Skeletal muscle cell (primary cell): ENCODE measurements at regions not wholly inside any gene's neighbourhood (a gene's known extent, or its start where the extent isn't known, plus 50 kb on each side); places are given as distances from the start of the nearest gene placed in this dataset.

Source experiments
- DNase-seq: peaks from one replicate; pipeline ENCODE4 v3.0.0-alpha.2; 2010; ENCODE audit warnings: low read depth
- H3K4me3 ChIP-seq: 2 replicates; pipeline ENCODE4 v1.5.1; 2011; ENCODE audit warnings: low read depth, mild to moderate bottlenecking, control low read depth, low read length, moderate library complexity

DNA sequence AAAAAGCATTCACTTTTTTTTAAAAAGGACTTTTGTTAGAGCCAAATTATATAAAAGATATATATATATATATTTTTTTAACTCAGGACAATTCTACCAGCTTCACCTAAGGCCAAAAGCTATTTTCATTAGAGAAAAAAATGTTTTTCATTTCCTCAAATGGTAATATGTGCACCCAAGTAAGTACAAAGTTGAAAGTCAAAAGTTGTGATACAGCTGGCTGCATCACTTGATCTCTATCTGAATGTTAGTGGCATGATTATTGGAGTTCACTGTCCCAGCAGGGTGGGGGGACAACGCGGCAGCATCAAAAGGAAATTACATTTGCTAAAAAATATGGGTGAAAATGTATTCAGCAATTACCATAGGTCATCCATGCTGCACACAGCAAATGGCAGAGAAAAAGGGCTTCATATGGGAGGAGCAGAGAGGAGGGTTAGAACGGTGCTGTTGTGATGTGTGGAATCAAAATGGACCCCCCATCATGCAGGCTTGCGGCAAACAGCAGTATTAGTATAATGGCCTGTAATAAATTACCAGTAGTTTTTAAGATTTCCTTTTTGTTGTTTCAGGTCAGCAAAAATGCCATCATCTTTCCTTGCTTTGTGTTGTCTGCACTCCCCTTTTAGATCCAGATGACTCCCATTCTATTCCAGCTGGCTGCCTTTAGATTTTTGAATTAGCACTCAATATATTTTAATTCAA lies 253.7 kb downstream of the MAT2B start:
- H3K4me3 ChIP-seq = no peak overlapping the region
- DNase-seq = no peak

DNA sequence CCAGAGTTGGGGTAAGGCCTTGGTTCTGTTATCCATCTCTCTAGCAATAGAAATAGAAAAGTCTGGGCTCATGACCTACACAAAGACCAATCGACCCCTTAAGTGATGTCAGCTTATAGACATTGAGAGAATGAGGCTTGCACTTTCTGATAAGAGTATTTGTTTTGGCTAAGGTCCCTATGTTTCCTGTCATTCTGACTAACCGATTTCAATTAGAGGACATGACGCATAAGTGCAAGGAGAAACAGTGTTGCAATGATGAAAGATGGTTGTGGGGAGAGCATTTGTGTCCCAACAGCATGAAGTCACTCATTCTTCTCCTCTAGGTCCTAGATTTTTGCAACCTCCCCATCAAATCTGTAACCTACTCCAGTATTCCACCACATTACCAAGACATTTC lies 255.1 kb downstream of the MAT2B start:
- no peak overlapping the region for H3K4me3 ChIP-seq
- peak; percentile 97 for DNase-seq

DNA sequence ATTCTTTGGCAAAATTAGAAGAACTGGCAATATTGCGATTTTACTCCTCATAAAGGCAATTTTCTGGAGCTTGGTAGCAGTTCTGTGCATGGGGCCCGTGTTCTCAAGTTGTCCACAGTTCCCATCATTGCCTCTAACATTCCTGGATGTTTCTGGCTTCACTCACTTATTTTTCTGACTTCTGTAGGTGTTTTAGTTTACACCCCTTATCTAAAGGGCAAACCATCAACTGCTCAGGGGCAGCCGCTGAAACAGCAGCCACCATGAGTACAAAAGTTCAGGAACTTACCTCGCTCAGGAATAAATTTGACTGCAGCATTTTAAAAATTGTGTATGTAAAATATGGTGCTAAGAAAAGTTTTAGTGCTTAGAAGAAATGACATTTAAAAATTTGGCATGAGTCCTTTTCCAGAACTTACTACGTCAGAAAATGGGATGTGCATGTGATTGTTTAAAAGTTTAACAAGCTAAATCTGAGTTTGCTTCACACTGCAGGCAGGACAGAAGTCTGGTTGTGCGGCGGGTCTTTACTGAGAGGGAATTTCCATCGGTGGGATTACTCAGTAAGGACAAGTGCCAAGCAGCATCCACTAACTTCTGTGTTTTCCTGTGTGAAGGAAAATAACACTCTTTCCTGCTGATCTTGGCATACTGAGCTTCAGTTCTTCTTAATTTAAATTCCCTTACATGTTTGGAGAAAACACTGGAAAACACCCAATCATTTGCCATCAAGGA lies 261.7 kb downstream of the MAT2B start:
- H3K4me3 ChIP-seq = no peak overlapping the region
- no peak for DNase-seq

DNA sequence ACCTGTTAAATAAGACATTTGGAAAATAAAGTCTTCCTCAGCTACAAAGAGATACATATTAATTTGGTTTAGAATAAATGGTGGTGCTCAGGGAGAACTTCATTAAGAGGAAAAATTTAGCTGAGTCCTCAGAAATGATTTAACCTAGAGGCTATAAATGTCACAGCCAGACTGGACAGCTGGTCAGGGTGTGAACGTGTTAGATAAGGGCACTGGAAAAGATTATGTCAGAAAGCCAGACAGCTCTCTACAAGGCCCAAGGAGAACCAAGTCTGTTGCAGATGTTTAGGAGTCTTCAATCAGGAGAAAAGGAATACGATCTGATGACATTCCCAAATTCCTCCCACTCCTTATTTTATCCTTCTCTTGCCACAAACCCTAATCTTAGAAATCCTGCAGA lies 265.2 kb downstream of the MAT2B start:
- DNase-seq = no peak
- H3K4me3 ChIP-seq = no peak overlapping the region

DNA sequence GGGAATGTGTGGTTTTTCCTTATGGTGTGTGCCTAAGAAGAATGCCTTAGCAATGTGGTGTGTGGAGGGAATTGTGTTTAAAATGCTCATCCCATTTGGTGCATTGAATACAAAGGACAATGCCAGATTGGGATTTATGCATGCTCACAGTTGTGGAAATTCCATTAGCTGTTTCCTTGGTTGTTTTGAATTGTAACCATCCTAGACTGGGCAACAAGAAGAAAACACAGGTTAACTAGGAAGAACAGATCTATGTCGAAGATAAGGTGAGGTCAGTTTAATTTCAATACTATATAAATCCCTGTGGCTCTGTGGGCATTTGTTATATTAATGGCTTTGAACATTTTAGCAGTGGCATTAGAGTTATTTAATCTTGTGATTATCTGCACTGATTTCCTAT lies 266.8 kb downstream of the MAT2B start:
- H3K4me3 ChIP-seq = no peak overlapping the region
- no peak for DNase-seq

DNA sequence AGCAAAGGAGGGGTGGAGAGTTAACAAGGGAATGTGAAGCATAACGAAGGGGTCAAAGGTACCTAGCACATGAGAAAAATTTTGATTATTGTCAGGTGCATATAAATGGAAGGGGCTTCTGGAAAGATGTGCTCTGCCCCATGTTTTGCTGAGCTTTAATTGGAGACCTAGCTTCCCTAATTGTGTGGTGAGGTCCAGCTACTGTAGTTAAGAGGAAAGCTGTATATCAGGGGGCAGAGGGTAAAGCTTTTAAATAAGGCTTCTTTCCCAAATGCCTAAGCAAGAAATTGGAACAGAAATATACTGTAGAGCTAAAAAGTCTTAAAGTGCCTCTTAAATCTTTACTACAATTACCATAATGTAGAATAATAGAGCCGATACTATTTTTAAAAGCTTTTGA lies 267.2 kb downstream of the MAT2B start:
- DNase-seq = no peak
- H3K4me3 ChIP-seq = no peak overlapping the region

DNA sequence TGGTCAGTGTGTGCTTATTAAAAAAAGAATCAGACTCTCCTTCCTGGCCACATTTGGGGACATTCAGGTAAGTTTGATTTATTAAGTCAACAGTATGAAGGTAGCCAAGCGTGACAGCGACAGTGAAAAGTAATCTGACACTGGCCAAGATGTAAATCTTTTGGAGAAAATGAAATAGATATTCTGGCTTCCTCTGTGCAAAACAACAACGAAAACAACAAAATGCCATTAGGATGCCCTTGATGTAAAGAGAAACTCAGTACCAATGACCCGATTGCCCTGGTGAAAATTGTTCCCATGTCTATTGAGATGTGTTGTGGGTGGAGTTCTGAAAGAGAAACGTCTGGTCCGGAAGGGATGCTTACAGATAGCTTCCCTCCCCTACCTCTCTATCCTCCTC lies 267.8 kb downstream of the MAT2B start:
- DNase-seq = no peak
- no peak overlapping the region for H3K4me3 ChIP-seq

DNA sequence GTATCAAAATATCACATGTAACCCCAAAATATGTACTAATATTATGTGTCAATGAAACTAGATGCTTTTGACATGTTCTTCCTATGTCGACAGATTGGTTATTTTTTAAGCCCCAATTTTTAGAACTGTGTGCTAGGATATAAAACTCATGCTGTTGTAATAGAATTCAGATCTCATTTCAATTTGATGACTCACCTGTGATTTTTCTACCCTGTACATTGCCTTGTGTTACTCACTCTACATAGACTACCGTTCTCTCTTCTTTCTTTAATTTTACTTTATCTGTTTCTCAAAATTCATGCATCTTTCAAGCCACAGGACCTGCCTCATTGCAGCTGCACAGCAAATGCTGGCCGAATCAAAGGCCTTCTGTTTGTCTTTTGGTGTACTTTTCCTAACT lies 284.5 kb downstream of the MAT2B start:
- peak; percentile 27 for DNase-seq
- no peak overlapping the region for H3K4me3 ChIP-seq

DNA sequence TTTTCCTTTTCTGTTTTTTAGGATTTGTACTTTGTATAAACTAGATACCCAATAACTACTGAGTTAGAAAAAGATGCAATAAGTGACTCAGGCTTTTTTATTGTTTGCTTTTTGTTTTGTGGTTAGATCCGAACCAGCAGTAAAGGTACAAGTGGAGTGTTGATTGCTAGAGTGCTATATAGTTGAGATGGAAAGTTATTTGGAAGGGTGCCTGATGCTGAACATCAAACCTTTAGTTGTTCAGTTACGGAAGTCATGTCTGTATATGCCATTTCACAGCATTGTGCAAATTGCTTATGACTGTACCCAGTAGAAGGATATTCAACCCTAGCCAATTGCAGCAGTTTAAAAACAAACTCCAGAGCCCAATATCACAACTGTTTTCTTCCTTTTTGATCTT lies 285.1 kb downstream of the MAT2B start:
- H3K4me3 ChIP-seq = no peak overlapping the region
- peak; percentile 49 for DNase-seq

DNA sequence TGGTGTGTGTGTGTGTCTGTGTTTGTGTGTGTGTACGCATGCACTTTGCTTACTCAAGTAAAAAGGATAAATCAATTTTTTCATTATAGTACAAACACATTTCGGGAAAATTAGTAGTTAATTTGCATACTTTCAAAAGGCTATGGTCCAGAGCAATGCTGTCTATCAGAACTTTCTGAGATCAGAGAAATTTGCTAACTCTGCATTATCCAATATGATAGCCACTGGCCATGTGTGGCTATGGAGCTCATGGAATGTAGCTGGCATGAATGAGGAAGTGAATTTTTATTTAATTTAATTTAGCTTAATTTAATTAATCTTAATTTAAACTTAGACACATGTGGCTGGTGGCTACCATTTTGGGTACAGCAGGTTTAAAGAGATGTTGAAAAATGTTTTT lies 289.6 kb downstream of the MAT2B start:
- no peak for DNase-seq
- H3K4me3 ChIP-seq = no peak overlapping the region

DNA sequence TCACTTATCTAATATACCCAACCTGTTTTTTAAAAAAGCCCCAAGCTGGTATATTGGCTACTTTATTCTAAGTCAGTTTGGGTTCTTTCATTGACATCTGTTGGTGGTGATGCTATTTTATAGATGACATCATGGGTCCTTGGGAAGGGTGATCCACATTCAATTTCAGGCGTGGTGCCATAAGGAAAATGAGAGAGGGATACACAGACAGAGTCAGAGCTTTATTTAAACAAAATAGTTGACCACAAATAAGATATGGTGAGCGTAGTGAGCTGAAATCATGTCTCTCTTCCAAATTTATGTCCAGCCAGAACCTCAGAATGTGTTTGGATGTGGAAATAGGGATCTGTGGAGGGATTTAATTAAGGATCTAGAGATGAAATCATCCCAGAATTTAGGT lies 302.4 kb downstream of the MAT2B start:
- no peak for DNase-seq

DNA sequence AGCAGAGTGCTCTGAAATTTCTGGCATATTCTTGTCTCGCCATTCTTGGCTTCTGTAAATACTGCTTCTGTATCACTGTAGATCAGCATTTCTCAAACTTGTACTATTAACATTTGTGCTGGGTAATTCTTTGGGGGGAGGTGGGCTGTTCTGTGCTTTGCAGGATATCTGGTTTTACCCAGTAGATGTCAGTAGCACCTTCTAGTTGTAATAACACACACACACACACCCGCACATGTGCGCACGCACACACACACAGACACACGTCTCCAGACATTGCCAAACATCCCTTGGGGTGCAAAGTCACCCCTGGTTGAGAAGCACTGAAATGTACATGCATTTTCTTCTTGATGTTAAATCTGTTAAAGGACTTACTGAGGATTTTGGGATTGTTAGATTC lies 304.1 kb downstream of the MAT2B start:
- no peak for DNase-seq
- H3K4me3 ChIP-seq = no peak overlapping the region

More for the DNA sequence above, 302.4 kb downstream of the MAT2B start:
- H3K4me3 ChIP-seq = no peak overlapping the region

DNA sequence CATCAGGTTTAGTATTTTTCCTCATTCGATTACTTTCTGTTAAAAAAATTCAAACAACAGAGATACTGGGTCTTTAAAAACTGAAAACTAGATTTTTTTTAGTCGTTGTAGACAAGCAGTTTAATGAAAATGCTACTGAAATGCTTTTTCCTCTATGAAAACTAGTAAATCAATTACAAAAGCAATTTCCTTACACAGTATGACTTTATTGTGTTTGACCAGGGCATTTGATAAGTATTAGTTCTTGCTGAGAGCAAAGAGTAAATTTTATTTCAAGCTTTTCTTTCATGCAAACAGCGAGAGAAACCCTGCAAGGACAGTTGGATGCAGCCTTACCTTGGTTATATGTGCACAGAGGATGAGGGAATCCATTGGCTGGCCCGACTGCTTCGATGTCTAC lies 308.5 kb downstream of the MAT2B start:
- no peak overlapping the region for H3K4me3 ChIP-seq
- no peak for DNase-seq

DNA sequence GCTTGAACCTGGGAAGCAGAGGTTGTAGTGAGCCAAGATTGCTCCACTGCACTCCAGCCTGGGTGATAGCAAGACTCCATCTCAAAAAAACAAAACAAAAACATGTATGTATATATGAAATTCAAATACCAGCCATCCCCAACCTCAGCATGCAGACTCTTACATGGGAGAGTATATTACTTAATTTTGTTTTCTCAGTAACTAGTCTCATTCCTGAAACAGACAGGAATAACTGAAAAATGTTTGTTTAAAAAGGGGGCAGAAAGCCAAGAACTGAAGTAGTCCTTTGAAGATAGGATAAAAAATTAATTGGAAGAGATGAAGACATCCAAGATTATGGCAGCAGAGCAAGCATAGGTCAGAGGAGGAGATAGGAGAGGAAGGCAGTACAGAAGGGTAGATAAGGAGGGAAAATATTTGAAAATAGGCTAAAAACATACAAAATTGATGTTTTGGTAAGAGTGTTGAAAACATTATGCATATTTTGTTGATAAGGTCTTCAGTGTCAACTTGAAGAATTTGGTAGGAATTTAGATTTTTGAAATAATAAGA lies 309.9 kb downstream of the MAT2B start:
- H3K4me3 ChIP-seq = no peak overlapping the region
- no peak for DNase-seq

DNA sequence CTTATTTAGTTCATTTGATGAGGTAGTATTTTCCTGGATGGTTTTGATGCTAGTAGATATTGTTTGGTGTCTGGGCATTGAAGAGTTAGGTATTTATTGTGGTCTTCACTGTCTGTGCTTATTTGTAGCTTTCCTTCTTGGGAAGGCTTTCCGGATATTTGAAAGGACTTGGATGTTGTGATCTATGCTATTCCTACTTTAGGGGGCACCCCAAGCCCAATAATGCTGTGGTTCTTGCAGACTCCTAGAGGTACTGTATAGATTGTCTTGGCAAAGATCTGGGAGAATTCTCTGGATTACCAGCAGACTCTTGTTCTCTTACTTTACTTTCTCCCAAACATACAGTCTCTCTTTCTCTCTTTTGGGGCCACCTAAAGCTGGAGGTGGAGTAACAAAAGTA lies 315.7 kb downstream of the MAT2B start:
- no peak overlapping the region for H3K4me3 ChIP-seq
- DNase-seq = no peak

DNA sequence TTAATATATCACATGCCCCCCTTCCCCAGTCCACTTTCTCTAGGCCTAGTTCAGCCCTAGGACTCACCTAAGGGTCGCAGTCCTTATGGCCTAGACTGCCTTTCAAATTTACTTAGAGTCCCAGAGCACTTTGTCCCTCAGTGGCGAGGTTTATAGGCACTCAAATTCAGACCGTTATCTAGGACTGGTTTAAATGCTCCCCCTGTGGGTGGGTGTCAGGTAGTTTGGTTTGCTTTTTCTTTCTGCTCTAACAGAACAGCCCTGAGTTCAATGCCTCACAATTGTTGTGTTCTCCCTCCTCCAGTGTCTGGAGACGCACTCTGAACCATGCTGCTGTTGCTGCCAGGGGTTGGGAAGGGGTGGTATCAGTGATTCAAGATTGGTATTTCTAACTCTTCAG lies 317.1 kb downstream of the MAT2B start:
- no peak for DNase-seq
- H3K4me3 ChIP-seq = no peak overlapping the region

DNA sequence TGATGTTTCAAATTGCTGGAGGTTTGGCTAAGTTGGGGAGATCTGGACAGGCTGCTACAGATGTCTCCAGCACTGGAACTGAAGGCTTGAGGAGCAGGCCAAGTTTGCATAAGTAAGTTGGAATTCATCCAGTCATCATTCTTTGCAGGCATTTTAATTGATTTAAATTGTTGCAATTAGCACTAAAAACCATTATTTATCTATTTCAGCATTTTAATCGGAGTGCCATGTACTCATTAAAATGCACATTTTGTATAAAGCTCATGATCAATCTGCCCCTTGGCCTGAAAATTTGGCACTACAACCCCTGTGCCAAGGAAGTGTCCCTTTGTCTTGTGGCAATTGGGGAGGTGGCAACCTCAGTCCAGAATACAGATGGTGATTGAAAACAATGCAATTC lies 320.2 kb downstream of the MAT2B start:
- no peak overlapping the region for H3K4me3 ChIP-seq
- DNase-seq = no peak

DNA sequence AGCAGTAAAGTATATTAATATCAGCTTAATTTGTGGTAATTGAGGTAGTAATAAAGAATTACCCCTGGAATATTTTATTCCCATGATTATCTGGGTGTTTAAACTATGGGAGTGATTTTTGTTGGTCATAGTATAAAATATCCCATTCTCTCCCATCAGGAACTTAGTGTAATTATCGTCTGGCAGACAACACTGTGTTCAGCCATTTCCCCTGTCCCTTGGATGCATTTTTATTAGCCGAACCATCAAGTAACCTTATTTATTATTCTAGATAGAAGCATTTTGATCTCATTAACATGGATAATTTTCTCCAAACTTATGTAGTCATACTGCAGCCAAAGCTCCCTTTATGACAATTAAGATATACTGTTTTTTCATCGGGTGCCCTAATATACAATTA lies 320.8 kb downstream of the MAT2B start:
- no peak overlapping the region for H3K4me3 ChIP-seq
- DNase-seq = no peak

DNA sequence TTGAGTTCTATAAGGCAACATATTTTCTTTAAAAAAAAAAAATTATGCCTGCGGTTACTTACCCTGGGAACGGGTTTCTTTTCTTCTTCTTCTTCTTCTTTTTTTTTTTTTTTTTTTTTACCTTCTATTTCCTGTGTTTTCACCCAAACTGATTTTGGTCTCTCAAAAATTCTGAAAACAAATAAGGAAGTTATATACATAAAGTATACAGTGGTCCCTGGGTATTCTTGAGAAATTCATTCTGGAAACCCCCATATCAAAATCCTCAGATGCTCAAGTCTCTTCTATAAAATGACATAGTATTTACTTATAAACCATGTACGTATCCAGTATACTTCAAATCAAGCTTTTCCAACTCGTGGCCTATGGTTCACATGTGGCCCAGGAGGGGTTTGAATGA lies 326.7 kb downstream of the MAT2B start:
- no peak for DNase-seq
- H3K4me3 ChIP-seq = no peak overlapping the region

DNA sequence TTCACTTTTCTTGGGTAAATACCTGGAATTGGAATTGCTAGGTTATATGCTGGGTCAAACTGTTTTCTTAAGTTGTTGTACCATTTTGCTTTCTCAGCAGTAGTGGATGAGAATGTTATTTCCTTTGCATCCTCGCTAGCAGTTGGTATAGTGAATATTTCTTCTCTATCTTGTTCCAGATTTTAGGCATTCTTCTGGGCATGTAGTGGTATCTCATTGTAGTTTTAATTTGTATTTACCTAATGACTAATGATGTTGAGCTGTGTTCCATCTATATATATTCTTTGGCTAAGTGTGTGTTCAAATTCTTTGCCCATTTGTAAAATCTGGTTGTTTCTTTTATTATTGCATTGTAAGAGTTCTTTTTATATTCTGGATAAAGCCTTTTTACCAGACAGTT lies 333.3 kb downstream of the MAT2B start:
- no peak for DNase-seq
- H3K4me3 ChIP-seq = no peak overlapping the region

DNA sequence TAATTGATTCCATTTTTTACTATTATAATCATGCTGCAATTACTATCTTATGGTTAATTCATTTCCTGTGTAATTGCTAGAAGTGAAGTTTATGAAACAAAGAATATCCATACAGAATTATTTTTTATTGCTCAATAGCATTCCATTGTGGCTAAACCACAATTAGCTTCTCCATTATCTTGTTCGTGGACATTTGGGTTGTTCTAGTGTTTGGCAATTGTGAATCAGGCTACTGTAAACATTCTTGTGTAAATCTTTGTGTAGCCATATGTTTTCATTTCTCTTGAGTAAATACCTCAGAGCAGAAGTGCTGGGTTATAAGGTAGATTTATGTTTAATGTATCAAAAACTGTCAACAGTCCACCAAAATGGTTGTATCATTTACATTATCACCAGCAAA lies 341.1 kb downstream of the MAT2B start:
- DNase-seq = peak; percentile 47
- no peak overlapping the region for H3K4me3 ChIP-seq
